ENCODE measurements at regions not wholly inside any gene's neighbourhood (a gene's known extent, or its start where the extent isn't known, plus 50 kb on each side); places are given as distances from the start of the nearest gene placed in this dataset.

DNA sequence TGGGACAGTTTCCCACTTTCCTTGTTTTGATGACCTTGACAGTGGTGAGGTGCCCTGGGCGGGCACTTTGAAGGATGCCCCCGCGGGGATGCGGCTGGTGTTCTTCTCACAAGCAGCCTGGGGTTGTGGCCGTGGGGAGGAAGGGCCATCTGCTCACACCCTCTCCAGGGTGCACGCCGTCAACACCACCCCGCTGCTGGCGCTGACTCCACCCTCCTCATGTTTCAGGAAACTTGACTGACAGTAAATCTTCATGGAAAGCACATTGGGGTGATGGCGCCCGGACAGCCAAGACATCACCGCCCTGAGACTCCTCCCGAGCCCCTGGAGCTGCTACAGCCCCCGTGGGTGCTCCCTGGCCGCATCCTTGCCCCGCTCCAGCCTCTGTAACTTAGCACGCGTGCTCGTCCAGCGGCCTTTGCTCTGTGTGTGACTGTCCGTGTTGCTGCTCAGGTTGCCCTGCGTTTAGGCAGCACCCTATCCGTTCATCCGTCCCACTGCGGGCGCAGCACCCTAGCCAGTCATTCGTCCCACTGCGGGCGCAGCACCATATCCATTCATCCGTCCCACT lies 150.2 kb upstream of the C14orf180 start:
- TF ChIP-seq HOXA7 (CRISPR knock-in tag; IDR thresholded peaks at IDR 0.05; ENCODE audit: borderline replicate concordance), result no peak
- TF ChIP-seq ZBTB1 (tag by site-specific recombination; IDR thresholded peaks at IDR 0.05), result no peak
- no peak for TF ChIP-seq ZNF155 (tag by site-specific recombination; IDR thresholded peaks at IDR 0.05)
- no peak for TF ChIP-seq ZNF138 (tag by site-specific recombination; IDR thresholded peaks at IDR 0.05; ENCODE audit: borderline replicate concordance)
- TF ChIP-seq ZNF302 (tag by site-specific recombination; IDR thresholded peaks at IDR 0.05; ENCODE audit: low read depth), result no peak

All from HEK293 (cell line).